Natural killer cell (primary cell): ENCODE measurements at regions not wholly inside any gene's neighbourhood (a gene's known extent, or its start where the extent isn't known, plus 50 kb on each side); places are given as distances from the start of the nearest gene placed in this dataset.

Experiments used
- ATAC-seq, 3 donors: fragments of 150-1000 bp in 2 of 3; fragments of 200-7000 bp in 1 of 3; cut with Tn5 transposase; 1 replicate in 1 of 3; 2 replicates in 2 of 3; pipeline ENCODE4 v1.10.0; 2021; ENCODE audit warnings: mild to moderate bottlenecking in 2 of 3, moderate library complexity in 2 of 3
- DNase-seq, 2 donors: peaks; one replicate each; pipeline versions ENCODE4 v3.0.0 to v3.0.0-alpha.2; 2013 to 2021; ENCODE audit warnings: mixed read lengths in 1 of 2
- H3K27ac ChIP-seq: one replicate; pipeline ENCODE4 v1.5.1; 2013; ENCODE audit warnings: mild to moderate bottlenecking, low read length
- H3K27me3 ChIP-seq: one replicate; pipeline ENCODE4 v1.6.1; 2013; ENCODE audit warnings: low read length; ENCODE audit not compliant: control insufficient read depth, insufficient read depth
- H3K36me3 ChIP-seq: one replicate; pipeline ENCODE4 v1.6.1; 2013; ENCODE audit warnings: low read length; ENCODE audit not compliant: control insufficient read depth, insufficient read depth
- H3K4me1 ChIP-seq: one replicate; pipeline ENCODE4 v1.6.1; 2013; ENCODE audit warnings: low read length; ENCODE audit not compliant: control insufficient read depth, insufficient read depth
- H3K4me3 ChIP-seq: one replicate; pipeline ENCODE4 v1.5.1; 2013; ENCODE audit warnings: low read length
- H3K9me3 ChIP-seq: one replicate; pipeline ENCODE4 v1.6.1; 2013; ENCODE audit warnings: low read length; ENCODE audit not compliant: control insufficient read depth, insufficient read depth
- H3K27ac Mint-ChIP-seq, 2 donors: one replicate each; pipeline ENCODE4 v1.8.0; 2022; ENCODE audit warnings: mild to moderate bottlenecking in 2 of 2, mixed read lengths in 2 of 2, moderate library complexity in 1 of 2
- H3K27me3 Mint-ChIP-seq, 2 donors: one replicate each; pipeline ENCODE4 v1.8.0; 2022; ENCODE audit warnings: low read depth in 2 of 2, mixed read lengths in 2 of 2
- H3K36me3 Mint-ChIP-seq: one replicate; pipeline ENCODE4 v1.8.0; 2022; ENCODE audit warnings: mixed read lengths
- H3K4me1 Mint-ChIP-seq, 2 donors: one replicate each; pipeline ENCODE4 v1.8.0; 2022; ENCODE audit warnings: mixed read lengths in 2 of 2
- H3K4me3 Mint-ChIP-seq: one replicate; pipeline ENCODE4 v1.8.0; 2022; ENCODE audit warnings: mild to moderate bottlenecking, moderate library complexity, mixed read lengths
- H3K9me3 Mint-ChIP-seq, 2 donors: one replicate each; pipeline ENCODE4 v1.8.0; 2022; ENCODE audit warnings: mixed read lengths in 2 of 2
- WGBS: methylation state at CpG from one replicate; pipeline ENCODE4 v1.1.7; 2013; ENCODE audit warnings: missing lambda C conversion rate; ENCODE audit not compliant: insufficient coverage; 5-methylcytosine and 5-hydroxymethylcytosine counted together
- intact Hi-C: fragments of 100-400 bp; cut with micrococcal nuclease; formaldehyde crosslinking; loops from one replicate; pipeline ENCODE4 v1.14.2; 2022
- TF ChIP-seq, protein P1 (sequence below): fragments of 200-600 bp; IDR thresholded peaks from one replicate; pipeline ENCODE4 v1.8.0; 2022; ENCODE audit warnings: antibody characterized with exemption

DNA sequence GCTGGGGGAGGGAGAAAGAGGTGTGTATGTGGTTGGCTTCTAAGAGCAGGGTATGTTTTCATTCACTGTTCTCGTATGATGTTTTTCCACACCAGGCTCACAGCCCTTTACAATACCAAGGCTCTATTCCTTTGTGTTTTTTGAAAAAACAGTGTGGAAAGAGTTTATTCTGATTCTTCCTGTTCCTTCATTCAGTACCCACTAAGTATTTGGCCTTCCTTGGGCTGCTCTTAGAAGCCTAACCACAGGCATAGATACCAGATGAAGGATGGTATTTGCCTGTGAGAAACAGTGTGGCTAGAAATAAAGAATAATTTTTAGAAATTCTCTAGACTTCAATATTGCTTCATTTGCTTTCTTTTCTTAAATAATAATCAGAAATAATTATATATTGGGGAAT lies 518.0 kb upstream of the DIPK2B start:
- Histone ChIP-seq H3K4me3 (no peak overlapping the region), H3K27me3 (no peaks in the 10 kb centered on the region), H3K9me3 (no peaks in the 10 kb centered on the region), H3K27ac (no peak overlapping the region), H3K4me1 (peaks cover 4% of the 10 kb centered on the region), H3K36me3 (no peaks in the 10 kb centered on the region)
- WGBS, result no CpG with 5 or more reads among the region's 1 CpG
- intact Hi-C loops, result no loop called here
- DNase-seq, result no peak
- Mint-ChIP-seq H3K27me3 (peaks cover 0 to 19% of the 10 kb centered on the region in 2 donors), H3K4me3 (no peak overlapping the region), H3K9me3 (no peaks in the 10 kb centered on the region), H3K27ac (no peak overlapping the region), H3K4me1 (peaks cover 12 to 25% of the 10 kb centered on the region in 2 donors), H3K36me3 (no peaks in the 10 kb centered on the region)
- no peak for ATAC-seq
- TF ChIP-seq, protein P1, sequence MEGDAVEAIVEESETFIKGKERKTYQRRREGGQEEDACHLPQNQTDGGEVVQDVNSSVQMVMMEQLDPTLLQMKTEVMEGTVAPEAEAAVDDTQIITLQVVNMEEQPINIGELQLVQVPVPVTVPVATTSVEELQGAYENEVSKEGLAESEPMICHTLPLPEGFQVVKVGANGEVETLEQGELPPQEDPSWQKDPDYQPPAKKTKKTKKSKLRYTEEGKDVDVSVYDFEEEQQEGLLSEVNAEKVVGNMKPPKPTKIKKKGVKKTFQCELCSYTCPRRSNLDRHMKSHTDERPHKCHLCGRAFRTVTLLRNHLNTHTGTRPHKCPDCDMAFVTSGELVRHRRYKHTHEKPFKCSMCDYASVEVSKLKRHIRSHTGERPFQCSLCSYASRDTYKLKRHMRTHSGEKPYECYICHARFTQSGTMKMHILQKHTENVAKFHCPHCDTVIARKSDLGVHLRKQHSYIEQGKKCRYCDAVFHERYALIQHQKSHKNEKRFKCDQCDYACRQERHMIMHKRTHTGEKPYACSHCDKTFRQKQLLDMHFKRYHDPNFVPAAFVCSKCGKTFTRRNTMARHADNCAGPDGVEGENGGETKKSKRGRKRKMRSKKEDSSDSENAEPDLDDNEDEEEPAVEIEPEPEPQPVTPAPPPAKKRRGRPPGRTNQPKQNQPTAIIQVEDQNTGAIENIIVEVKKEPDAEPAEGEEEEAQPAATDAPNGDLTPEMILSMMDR, result no peak

GRCh38 chrX:45716750-45717149 lies 516.1 kb upstream of the DIPK2B start:
- H3K4me1 Mint-ChIP-seq, result peaks cover 12 to 25% of the 10 kb centered on the region in 2 donors
- no peaks in the 10 kb centered on the region for H3K9me3 ChIP-seq
- H3K36me3 Mint-ChIP-seq, result no peaks in the 10 kb centered on the region
- peaks cover 4% of the 10 kb centered on the region for H3K4me1 ChIP-seq
- 94% methylated on average over 2 of the region's 3 CpGs for WGBS
- peaks cover 0 to 19% of the 10 kb centered on the region in 2 donors for H3K27me3 Mint-ChIP-seq
- intact Hi-C loops, result no loop called here
- no peak overlapping the region for H3K27ac Mint-ChIP-seq
- no peaks in the 10 kb centered on the region for H3K36me3 ChIP-seq
- TF ChIP-seq, protein P1, result no peak
- H3K27me3 ChIP-seq, result no peaks in the 10 kb centered on the region
- no peak for ATAC-seq
- no peak overlapping the region for H3K4me3 Mint-ChIP-seq
- no peak for DNase-seq
- H3K27ac ChIP-seq, result no peak overlapping the region
- H3K9me3 Mint-ChIP-seq, result no peaks in the 10 kb centered on the region
- H3K4me3 ChIP-seq, result no peak overlapping the region

GRCh38 chrX:45715748-45716147 lies 515.1 kb upstream of the DIPK2B start:
- intact Hi-C loops, result no loop called here
- no peak overlapping the region for H3K4me3 Mint-ChIP-seq
- 65% methylated on average over 1 of the region's 1 CpG for WGBS

DNA sequence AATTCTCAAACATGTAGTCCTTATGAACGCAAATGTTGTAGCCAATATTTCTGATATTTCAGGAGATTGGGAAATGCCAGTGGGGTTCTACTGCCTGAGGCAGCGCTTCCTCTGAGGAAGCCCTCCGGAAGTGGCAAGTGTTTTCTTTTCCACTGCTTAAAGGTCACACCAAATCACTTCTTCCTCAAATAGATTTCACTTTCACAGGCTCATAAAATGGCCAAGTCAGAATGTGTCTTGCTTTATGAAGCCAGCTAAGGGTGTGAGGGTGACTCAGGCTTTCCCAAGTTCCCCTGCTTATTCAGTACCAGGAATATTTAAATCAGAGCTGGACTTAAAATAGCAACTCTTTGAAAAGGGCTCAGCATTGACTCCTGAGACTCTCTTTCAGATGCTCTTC lies 514.2 kb upstream of the DIPK2B start:
- 0% methylated on average over 1 of the region's 3 CpGs for WGBS
- ATAC-seq (peak in 1 of 3 donors; percentile 25), DNase-seq (no peak)
- H3K4me1 Mint-ChIP-seq, result peaks cover 28 to 37% of the 10 kb centered on the region in 2 donors
- H3K27me3 Mint-ChIP-seq, result peaks cover 0 to 19% of the 10 kb centered on the region in 2 donors
- peaks cover 15% of the 10 kb centered on the region for H3K4me1 ChIP-seq
- no peaks in the 10 kb centered on the region for H3K36me3 ChIP-seq
- no peaks in the 10 kb centered on the region for H3K9me3 Mint-ChIP-seq
- no peaks in the 10 kb centered on the region for H3K27me3 ChIP-seq
- no peak overlapping the region for H3K27ac Mint-ChIP-seq
- H3K4me3 ChIP-seq, result no peak overlapping the region
- H3K4me3 Mint-ChIP-seq, result no peak overlapping the region
- no peaks in the 10 kb centered on the region for H3K9me3 ChIP-seq
- TF ChIP-seq, protein P1, result no peak
- H3K27ac ChIP-seq, result no peak overlapping the region
- no peaks in the 10 kb centered on the region for H3K36me3 Mint-ChIP-seq
- intact Hi-C loops, result no loop called here

More at GRCh38 chrX:45715748-45716147, 515.1 kb upstream of the DIPK2B start:
- Histone ChIP-seq H3K27me3 (no peaks in the 10 kb centered on the region), H3K9me3 (no peaks in the 10 kb centered on the region), H3K4me3 (no peak overlapping the region), H3K27ac (no peak overlapping the region), H3K4me1 (peaks cover 7% of the 10 kb centered on the region), H3K36me3 (no peaks in the 10 kb centered on the region)
- H3K27me3 Mint-ChIP-seq, result peaks cover 0 to 19% of the 10 kb centered on the region in 2 donors
- H3K27ac Mint-ChIP-seq, result peak overlapping the region in 1 of 2 donors; percentile 29
- H3K36me3 Mint-ChIP-seq, result no peaks in the 10 kb centered on the region
- H3K9me3 Mint-ChIP-seq, result no peaks in the 10 kb centered on the region
- TF ChIP-seq, protein P1, result no peak
- DNase-seq (no peak), ATAC-seq (no peak)
- peaks cover 21 to 32% of the 10 kb centered on the region in 2 donors for H3K4me1 Mint-ChIP-seq
